ENCODE measurements at regions not wholly inside any gene's neighbourhood (a gene's known extent, or its start where the extent isn't known, plus 50 kb on each side); places are given as distances from the start of the nearest gene placed in this dataset.

GRCh38 chr9:135320331-135320730 lies 159.3 kb upstream of the PPP1R26 start:
- DNase-seq (ENCODE audit: low read depth): no peak

GRCh38 chr9:135320943-135321342 lies 158.6 kb upstream of the PPP1R26 start:
- DNase-seq (ENCODE audit: low read depth): no peak

DNA sequence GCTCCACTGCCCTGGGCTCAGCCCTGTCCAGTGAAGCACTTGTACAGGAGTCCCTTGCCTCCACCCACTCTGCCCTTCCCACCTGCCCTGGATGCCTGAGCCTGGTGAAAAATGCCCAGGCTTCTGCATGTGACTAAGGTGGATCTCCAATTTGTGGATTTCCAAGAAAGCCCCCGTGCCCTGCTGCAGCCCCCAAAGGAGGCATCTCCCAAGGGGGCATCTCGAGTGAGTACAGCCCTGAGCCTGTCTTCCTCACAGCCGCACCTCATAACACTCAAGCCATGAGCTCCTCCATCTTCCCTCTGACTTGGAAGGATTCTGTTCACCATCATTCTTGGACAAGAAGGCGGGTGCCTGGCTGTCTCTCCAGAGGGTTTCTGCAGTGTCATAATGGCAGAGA lies 158.0 kb upstream of the PPP1R26 start:
- no peak for DNase-seq (ENCODE audit: low read depth)

DNA sequence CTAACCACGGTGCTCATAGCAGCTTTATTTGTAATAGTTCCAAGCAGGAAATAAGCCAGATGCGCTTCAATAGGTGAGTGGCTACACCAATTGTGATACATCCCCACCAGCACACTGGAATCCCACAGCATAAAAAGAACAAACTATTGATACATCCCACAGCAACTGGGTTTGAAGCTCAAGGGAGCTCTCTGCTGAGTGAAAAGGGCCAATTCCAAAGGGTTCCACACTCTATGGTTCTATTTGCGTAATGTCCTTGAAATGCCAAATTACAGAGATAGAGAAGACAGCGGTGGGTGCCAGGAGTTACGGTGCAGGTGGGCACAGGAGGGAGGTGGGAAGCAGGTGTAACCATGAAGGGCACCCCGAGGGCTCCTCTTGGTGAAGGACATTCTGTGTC lies 155.3 kb upstream of the PPP1R26 start:
- DNase-seq (ENCODE audit: low read depth): no peak

- DNase-seq (ENCODE audit: low read depth): no peak
Measured at GRCh38 chr9:135326141-135326540, 153.4 kb upstream of the PPP1R26 start.

DNA sequence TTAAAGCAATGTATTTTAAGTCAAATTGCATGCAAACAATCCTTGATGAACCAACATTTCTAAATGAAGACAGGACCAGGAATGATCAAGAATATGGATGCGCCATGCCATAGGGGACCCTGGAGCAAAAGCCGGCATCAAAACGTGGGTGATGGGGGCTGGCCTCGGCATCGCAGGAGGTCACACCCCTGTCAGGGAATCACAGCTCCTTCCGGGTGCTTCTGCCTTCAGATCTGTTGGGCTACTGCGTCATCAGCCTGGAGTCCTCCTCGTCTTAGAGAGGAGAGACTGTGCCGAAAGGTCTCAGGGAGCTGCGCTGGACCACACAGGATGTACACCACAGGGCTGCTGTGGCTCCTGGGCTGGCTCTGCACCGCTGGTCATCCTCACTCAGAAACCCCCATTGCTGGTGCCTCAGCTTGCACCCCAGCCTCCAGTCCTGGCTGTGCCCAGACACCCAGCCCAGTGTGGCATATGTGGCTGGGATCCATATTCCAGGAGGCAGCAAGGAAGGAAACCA lies 152.9 kb upstream of the PPP1R26 start:
- no peak for DNase-seq (ENCODE audit: low read depth)

- no peak for DNase-seq (ENCODE audit: low read depth)
Measured at GRCh38 chr9:135328485-135329417, 150.8 kb upstream of the PPP1R26 start.

DNA sequence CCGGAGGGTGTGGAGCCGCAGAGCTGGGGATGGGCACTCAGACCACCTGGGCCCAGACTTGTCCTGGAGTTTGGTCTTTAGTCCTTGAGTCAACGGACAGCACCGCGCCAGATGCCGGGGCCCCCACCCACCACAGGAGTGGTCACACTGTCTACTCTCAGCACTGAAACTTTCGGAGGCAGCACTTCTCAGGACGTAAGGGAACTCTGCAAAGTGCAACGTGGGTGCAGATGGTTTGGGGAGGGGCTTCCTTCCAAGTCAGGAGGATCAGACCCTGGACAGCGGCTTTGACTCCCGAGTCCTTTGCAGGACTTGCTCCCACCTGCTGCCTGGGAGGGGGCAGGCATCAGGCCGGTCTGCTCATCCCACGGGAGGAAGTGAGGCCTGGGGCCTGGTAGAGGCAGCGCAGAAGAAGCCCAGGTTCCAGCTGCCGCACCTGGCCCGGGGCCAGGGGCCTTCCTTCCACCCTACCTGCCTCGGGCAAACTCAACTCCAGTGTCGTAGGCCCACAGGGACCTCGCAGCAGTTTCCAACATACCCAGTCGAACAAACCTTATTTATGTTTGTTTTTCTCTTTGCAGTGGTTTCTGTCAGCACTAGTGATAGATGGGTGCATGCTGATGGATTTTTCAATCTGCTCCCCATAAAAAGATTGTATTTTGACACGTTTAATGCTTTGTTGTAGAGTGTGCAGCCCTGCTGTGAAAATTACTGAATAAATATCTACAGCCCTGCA lies 149.8 kb upstream of the PPP1R26 start:
- DNase-seq (ENCODE audit: low read depth): no peak

- no peak for DNase-seq (ENCODE audit: low read depth)
Measured at GRCh38 chr9:135330307-135330631, 149.3 kb upstream of the PPP1R26 start.

DNA sequence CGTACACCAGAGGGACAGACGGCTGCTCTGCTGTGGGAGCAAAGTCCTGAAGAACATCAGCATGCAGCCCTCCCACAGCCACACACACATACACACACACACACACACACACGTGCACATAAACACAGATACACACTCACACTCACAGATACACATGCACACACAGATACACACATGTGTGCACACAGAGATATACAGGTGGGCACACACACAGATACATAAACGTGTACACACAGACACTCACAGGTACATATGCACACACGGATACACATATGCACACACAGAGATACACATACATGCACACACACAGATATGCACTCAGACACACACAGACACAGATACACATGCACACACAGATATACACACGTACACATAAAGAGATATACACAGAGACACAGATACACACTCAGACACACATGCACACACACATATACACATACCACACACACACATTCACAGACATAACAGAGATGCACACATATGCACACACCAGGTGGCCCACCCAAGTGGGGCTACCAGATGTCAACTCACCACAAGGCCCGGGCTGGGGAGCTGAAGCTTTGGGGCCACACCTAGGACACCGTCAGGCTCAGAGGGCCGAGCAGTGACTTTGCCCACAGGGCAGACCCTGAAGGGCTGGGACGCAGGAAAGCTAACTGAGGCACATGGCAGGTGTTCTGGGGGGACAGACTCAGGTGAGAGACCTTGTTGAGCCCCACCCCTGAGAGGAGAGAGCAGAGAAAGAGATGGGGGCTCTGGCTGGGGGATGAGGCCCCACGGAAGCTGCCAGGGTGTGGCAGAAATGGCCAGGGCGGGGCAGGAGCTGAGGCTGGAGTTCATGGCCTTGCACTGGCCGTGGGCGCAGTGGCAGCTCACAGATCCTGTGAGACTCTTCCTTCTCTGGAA lies 148.6 kb upstream of the PPP1R26 start:
- DNase-seq (ENCODE audit: low read depth): no peak

DNA sequence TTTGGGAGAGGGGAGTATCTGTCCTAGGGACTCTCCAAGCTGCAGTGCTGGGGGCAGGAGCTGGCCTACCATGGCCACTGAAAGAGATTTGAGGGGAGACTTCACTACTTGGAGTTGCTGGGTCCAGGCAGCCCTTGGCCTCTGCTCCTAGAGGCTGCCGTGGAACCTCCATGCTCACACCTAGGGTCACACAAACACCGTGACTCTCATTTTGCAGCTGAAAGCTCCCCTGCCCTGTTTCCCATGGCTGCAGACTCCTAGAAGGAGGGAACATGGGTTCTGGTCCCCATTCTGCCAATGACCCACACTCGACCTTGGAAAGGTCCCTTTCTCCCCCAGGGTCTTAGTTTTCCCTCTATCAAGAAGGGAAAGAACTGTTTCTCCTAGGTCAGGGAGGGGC lies 147.1 kb upstream of the PPP1R26 start:
- no peak for DNase-seq (ENCODE audit: low read depth)

GRCh38 chr9:135332979-135333748 lies 146.4 kb upstream of the PPP1R26 start:
- DNase-seq (ENCODE audit: low read depth): no peak

- DNase-seq (ENCODE audit: low read depth): no peak
Measured at GRCh38 chr9:135334953-135335460, 144.6 kb upstream of the PPP1R26 start.

DNA sequence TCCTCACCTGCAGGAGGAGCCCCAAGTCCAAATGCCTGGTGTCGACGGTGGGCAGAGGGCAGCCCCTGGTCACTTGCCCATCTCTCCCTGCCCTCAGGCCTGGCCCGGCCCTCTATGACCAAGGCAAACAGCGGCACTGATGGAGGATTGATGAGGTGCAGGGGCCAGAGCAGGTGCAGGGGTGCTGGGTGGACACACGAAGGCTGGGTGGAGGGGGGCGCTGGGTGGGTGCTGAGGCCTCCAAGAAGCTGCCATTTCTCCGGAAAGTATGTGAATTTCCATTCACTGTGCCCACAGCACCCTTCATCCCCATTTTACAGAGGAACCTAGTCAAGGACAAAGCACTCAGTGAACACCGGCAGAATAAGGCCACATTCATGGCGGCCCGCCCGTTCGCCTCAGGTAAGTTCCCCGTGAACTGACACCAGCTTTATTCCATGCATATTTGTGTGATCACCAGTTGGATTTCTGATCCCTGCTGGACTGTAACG lies 143.8 kb upstream of the PPP1R26 start:
- DNase-seq (ENCODE audit: low read depth): no peak

DNA sequence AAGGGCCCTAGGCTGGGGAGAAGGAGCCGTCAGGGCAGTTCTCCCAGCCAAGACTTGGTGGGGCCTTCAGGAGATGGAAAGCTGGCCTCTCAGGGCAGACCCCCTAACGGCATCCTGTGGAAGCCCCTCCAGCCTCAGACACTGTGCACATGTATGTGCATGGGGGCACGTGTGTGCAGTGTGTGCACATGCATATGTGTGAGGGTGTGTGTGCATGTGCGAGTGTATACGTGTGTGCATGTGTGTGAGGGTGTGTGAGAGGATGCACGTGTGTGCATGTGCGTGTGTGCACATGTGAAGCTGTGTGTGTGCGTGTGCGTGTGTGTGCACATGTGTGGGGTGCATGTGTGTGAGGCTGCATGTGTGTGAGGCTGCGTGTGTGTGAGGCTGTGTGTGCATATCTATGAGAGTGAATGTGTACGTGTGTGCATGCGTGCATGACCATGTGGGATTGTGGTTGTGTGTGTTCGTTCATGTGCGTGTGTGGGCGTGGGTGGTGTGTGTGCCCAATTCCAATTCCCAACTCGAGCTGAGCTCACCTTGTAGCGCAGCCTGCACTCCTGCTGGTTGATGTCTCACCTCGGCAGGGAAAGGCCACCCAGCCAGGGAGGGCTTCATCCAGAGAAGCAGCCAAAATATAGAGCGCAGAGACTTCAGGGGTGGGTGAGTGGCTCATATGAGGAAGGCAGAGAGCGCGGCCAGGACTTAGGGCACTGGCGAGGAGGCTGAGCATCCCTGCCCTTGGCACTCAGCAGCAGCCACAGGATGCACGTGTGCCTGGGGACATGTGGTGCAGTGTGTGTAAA lies 142.7 kb upstream of the PPP1R26 start:
- DNase-seq (ENCODE audit: low read depth): no peak

GRCh38 chr9:135338546-135338945 lies 141.0 kb upstream of the PPP1R26 start:
- DNase-seq (ENCODE audit: low read depth): no peak

DNA sequence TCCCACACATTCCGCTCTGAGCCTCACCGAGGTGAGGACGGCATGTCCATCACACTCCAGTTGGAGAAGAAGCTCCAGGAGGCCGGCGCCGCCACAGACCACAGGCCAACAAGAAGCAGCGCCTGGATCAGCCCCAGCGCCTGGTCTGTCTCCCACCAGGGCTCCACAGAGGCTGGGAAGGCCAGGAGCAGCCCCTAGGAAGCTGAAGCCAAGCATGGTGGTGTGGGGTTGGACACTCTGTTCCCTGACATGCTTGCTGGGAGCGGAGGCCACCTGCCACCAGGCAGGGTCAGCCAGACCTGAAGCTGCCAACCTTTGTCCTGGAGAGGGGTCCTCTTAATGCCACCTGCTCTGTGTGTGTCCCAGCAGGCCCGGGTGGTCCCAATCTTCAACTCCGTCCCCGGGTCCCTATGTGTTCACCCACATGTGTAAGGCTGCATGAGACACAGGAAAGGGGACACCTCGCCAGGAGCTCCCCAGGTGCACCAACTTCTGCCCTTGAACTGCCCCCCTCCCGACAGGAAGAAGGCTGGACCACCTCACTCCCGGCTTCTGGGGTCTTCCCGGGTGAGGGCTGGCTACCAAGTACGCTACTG lies 140.1 kb upstream of the PPP1R26 start:
- no peak for DNase-seq (ENCODE audit: low read depth)

GRCh38 chr9:135340143-135340655 lies 139.4 kb upstream of the PPP1R26 start:
- DNase-seq (ENCODE audit: low read depth): no peak

GRCh38 chr9:135340726-135341475 lies 138.7 kb upstream of the PPP1R26 start:
- DNase-seq (ENCODE audit: low read depth): no peak
